WTC11 (cell line): ENCODE measurements at regions not wholly inside any gene's neighbourhood (a gene's known extent, or its start where the extent isn't known, plus 50 kb on each side); places are given as distances from the start of the nearest gene placed in this dataset.

ENCODE experiments used
- ATAC-seq: fragments of 200-7000 bp; cut with Tn5 transposase; 2 replicates; pipeline ENCODE4 v1.10.0; 2021; ENCODE audit warnings: mild to moderate bottlenecking, moderate library complexity
- CTCF ChIA-PET: fragments of 300-600 bp; sonication (Branson Sonifier 250); formaldehyde crosslinking; loops from one replicate; lab custom pipeline; 2021; ENCODE audit warnings: antibody characterized with exemption; lab: Charles Lee
- POLR2A ChIA-PET: fragments of 350-600 bp; sonication (Branson Sonifier 250); formaldehyde crosslinking; loops from one replicate; lab custom pipeline; 2021; ENCODE audit warnings: antibody characterized with exemption; lab: Charles Lee
- DNase-seq: peaks from one replicate; pipeline ENCODE4 v3.0.0; 2021; ENCODE audit warnings: low spot score
- H3K27ac Mint-ChIP-seq: 2 replicates; pipeline ENCODE4 v1.8.0; 2021; ENCODE audit warnings: mixed read lengths
- H3K27me3 Mint-ChIP-seq: 2 replicates; pipeline ENCODE4 v1.8.0; 2021; ENCODE audit warnings: low read depth, mild to moderate bottlenecking, moderate library complexity, mixed read lengths
- H3K36me3 Mint-ChIP-seq: 2 replicates; pipeline ENCODE4 v1.8.0; 2021; ENCODE audit warnings: mixed read lengths
- H3K4me1 Mint-ChIP-seq: 2 replicates; pipeline ENCODE4 v1.8.0; 2022; ENCODE audit warnings: mixed read lengths
- H3K4me3 Mint-ChIP-seq: 2 replicates; pipeline ENCODE4 v1.8.0; 2021; ENCODE audit warnings: mild to moderate bottlenecking, moderate library complexity, mixed read lengths
- H3K9me3 Mint-ChIP-seq: 2 replicates; pipeline ENCODE4 v1.8.0; 2021; ENCODE audit warnings: mixed read lengths
- CREB1 ChIP-seq: sonication (generic); formaldehyde crosslinking; IDR thresholded peaks from 2 replicates; pipeline ENCODE4 v1.8.0; 2023; ENCODE audit warnings: mild to moderate bottlenecking, missing genetic modification reagents
- GTF2I ChIP-seq: fragments of 250-450 bp; sonication (Bioruptor Pico); conservative IDR thresholded peaks from 2 replicates; pipeline ENCODE4 v1.4.0; 2021; ENCODE audit warnings: mild to moderate bottlenecking
- KAT7 ChIP-seq: sonication (generic); formaldehyde crosslinking; IDR thresholded peaks from 2 replicates; pipeline ENCODE4 v1.8.1; 2023; ENCODE audit warnings: missing genetic modification reagents, mild to moderate bottlenecking, borderline replicate concordance
- MYBL2 ChIP-seq: sonication (generic); formaldehyde crosslinking; IDR thresholded peaks from 2 replicates; pipeline ENCODE4 v1.8.1; 2023; ENCODE audit warnings: mild to moderate bottlenecking, moderate library complexity, missing genetic modification reagents
- NFE2L1 ChIP-seq: sonication (generic); formaldehyde crosslinking; IDR thresholded peaks from 2 replicates; pipeline ENCODE4 v1.8.1; 2023; ENCODE audit warnings: missing genetic modification reagents
- PREB ChIP-seq: sonication (generic); formaldehyde crosslinking; IDR thresholded peaks from 2 replicates; pipeline ENCODE4 v1.8.1; 2022; ENCODE audit warnings: mild to moderate bottlenecking, missing genetic modification reagents, moderate library complexity, borderline replicate concordance
- RORB ChIP-seq: fragments of 250-450 bp; sonication (Bioruptor Pico); IDR thresholded peaks from 2 replicates; pipeline ENCODE4 v1.9.0; 2021; ENCODE audit warnings: mild to moderate bottlenecking
- ZNF138 ChIP-seq: sonication (generic); formaldehyde crosslinking; conservative IDR thresholded peaks from 2 replicates; pipeline ENCODE4 v1.8.1; 2022; ENCODE audit warnings: mild to moderate bottlenecking, moderate library complexity, missing genetic modification reagents
- ZNF317 ChIP-seq: sonication (generic); formaldehyde crosslinking; IDR thresholded peaks from 2 replicates; pipeline ENCODE4 v1.8.1; 2023; ENCODE audit warnings: low read depth, mild to moderate bottlenecking, moderate library complexity, missing genetic modification reagents, borderline replicate concordance
- TF ChIP-seq, protein P1 (sequence below): sonication (generic); formaldehyde crosslinking; IDR thresholded peaks from 2 replicates; pipeline ENCODE4 v1.8.1; 2023; ENCODE audit warnings: mild to moderate bottlenecking, missing genetic modification reagents, moderate library complexity
- TF ChIP-seq, protein P2 (sequence below): sonication (generic); formaldehyde crosslinking; IDR thresholded peaks from 2 replicates; pipeline ENCODE4 v1.8.1; 2023; ENCODE audit warnings: mild to moderate bottlenecking, moderate library complexity, missing genetic modification reagents
- TF ChIP-seq, protein P3 (sequence below): fragments of 250-450 bp; sonication (Bioruptor Pico); IDR thresholded peaks from 2 replicates; pipeline ENCODE4 v1.9.0; 2021; ENCODE audit warnings: mild to moderate bottlenecking, borderline replicate concordance
- TF ChIP-seq, protein P4 (sequence below): sonication (generic); formaldehyde crosslinking; IDR thresholded peaks from 2 replicates; pipeline ENCODE4 v1.8.0; 2022; ENCODE audit warnings: mild to moderate bottlenecking, missing genetic modification reagents
- TF ChIP-seq, protein P5 (sequence below): sonication (generic); formaldehyde crosslinking; IDR thresholded peaks from 2 replicates; pipeline ENCODE4 v1.8.1; 2023; ENCODE audit warnings: mild to moderate bottlenecking, missing genetic modification reagents
- TF ChIP-seq, protein P6 (sequence below): fragments of 200-600 bp; IDR thresholded peaks from 2 replicates; pipeline ENCODE4 v1.8.0; 2022; ENCODE audit warnings: antibody characterized with exemption
- TF ChIP-seq, protein P7 (sequence below): sonication (generic); formaldehyde crosslinking; IDR thresholded peaks from 2 replicates; pipeline ENCODE4 v1.8.0; 2023; ENCODE audit warnings: missing genetic modification reagents, mild to moderate bottlenecking, borderline replicate concordance
- TF ChIP-seq, protein P8 (sequence below): fragments of 250-450 bp; sonication (Bioruptor Pico); IDR thresholded peaks from 2 replicates; pipeline ENCODE4 v2.1.2; 2022; ENCODE audit warnings: mild to moderate bottlenecking, moderate library complexity

DNA sequence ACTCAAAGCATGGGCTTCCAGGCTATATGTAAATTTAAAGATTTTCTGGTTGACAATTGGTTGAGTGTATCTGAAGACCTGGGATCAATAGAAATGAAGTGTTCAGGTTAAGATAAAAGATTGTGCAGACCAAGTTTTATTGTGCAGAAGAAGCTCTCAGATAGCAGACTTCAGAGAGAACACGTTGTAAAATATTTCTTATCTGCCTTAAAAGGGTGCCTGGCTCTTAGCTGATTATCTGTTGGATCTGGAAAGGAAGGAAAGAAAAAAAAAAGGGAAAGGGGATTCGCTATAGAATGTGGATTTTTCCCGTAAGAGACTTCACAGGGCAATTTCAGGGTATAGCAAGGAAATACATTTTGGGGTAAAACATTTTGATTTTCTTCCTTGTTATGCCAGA lies 523.2 kb downstream of the EDEM1 start:
- Mint-ChIP-seq H3K4me3 (no peak overlapping the region), H3K27me3 (peaks cover 7% of the 10 kb centered on the region; the same call in 1 of the 2 replicates), H3K27ac (no peak overlapping the region), H3K36me3 (peaks cover 73% of the 10 kb centered on the region), H3K4me1 (peaks cover 33% of the 10 kb centered on the region), H3K9me3 (peaks cover 90% of the 10 kb centered on the region)
- CTCF ChIA-PET, result no interaction called here
- DNase-seq (no peak), ATAC-seq (no peak)
- POLR2A ChIA-PET, result no interaction called here
- TF ChIP-seq, protein P1, sequence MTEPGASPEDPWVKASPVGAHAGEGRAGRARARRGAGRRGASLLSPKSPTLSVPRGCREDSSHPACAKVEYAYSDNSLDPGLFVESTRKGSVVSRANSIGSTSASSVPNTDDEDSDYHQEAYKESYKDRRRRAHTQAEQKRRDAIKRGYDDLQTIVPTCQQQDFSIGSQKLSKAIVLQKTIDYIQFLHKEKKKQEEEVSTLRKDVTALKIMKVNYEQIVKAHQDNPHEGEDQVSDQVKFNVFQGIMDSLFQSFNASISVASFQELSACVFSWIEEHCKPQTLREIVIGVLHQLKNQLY (CRISPR knock-in tag), result no peak
- TF ChIP-seq PREB (CRISPR knock-in tag) (no peak), CREB1 (CRISPR knock-in tag) (no peak), NFE2L1 (CRISPR knock-in tag) (no peak), KAT7 (CRISPR knock-in tag) (no peak), MYBL2 (no peak), ZNF138 (CRISPR knock-in tag) (no peak), GTF2I (no peak), ZNF317 (CRISPR knock-in tag) (no peak), RORB (CRISPR knock-in tag) (no peak)
- TF ChIP-seq, protein P2, sequence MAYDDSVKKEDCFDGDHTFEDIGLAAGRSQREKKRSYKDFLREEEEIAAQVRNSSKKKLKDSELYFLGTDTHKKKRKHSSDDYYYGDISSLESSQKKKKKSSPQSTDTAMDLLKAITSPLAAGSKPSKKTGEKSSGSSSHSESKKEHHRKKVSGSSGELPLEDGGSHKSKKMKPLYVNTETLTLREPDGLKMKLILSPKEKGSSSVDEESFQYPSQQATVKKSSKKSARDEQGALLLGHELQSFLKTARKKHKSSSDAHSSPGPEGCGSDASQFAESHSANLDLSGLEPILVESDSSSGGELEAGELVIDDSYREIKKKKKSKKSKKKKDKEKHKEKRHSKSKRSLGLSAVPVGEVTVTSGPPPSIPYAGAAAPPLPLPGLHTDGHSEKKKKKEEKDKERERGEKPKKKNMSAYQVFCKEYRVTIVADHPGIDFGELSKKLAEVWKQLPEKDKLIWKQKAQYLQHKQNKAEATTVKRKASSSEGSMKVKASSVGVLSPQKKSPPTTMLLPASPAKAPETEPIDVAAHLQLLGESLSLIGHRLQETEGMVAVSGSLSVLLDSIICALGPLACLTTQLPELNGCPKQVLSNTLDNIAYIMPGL, result no peak
- TF ChIP-seq, protein P3, sequence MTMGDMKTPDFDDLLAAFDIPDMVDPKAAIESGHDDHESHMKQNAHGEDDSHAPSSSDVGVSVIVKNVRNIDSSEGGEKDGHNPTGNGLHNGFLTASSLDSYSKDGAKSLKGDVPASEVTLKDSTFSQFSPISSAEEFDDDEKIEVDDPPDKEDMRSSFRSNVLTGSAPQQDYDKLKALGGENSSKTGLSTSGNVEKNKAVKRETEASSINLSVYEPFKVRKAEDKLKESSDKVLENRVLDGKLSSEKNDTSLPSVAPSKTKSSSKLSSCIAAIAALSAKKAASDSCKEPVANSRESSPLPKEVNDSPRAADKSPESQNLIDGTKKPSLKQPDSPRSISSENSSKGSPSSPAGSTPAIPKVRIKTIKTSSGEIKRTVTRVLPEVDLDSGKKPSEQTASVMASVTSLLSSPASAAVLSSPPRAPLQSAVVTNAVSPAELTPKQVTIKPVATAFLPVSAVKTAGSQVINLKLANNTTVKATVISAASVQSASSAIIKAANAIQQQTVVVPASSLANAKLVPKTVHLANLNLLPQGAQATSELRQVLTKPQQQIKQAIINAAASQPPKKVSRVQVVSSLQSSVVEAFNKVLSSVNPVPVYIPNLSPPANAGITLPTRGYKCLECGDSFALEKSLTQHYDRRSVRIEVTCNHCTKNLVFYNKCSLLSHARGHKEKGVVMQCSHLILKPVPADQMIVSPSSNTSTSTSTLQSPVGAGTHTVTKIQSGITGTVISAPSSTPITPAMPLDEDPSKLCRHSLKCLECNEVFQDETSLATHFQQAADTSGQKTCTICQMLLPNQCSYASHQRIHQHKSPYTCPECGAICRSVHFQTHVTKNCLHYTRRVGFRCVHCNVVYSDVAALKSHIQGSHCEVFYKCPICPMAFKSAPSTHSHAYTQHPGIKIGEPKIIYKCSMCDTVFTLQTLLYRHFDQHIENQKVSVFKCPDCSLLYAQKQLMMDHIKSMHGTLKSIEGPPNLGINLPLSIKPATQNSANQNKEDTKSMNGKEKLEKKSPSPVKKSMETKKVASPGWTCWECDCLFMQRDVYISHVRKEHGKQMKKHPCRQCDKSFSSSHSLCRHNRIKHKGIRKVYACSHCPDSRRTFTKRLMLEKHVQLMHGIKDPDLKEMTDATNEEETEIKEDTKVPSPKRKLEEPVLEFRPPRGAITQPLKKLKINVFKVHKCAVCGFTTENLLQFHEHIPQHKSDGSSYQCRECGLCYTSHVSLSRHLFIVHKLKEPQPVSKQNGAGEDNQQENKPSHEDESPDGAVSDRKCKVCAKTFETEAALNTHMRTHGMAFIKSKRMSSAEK (CRISPR knock-in tag), result no peak
- TF ChIP-seq, protein P4, sequence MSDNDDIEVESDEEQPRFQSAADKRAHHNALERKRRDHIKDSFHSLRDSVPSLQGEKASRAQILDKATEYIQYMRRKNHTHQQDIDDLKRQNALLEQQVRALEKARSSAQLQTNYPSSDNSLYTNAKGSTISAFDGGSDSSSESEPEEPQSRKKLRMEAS (CRISPR knock-in tag), result no peak
- TF ChIP-seq, protein P5, sequence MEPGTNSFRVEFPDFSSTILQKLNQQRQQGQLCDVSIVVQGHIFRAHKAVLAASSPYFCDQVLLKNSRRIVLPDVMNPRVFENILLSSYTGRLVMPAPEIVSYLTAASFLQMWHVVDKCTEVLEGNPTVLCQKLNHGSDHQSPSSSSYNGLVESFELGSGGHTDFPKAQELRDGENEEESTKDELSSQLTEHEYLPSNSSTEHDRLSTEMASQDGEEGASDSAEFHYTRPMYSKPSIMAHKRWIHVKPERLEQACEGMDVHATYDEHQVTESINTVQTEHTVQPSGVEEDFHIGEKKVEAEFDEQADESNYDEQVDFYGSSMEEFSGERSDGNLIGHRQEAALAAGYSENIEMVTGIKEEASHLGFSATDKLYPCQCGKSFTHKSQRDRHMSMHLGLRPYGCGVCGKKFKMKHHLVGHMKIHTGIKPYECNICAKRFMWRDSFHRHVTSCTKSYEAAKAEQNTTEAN, result no peak
- TF ChIP-seq, protein P6, sequence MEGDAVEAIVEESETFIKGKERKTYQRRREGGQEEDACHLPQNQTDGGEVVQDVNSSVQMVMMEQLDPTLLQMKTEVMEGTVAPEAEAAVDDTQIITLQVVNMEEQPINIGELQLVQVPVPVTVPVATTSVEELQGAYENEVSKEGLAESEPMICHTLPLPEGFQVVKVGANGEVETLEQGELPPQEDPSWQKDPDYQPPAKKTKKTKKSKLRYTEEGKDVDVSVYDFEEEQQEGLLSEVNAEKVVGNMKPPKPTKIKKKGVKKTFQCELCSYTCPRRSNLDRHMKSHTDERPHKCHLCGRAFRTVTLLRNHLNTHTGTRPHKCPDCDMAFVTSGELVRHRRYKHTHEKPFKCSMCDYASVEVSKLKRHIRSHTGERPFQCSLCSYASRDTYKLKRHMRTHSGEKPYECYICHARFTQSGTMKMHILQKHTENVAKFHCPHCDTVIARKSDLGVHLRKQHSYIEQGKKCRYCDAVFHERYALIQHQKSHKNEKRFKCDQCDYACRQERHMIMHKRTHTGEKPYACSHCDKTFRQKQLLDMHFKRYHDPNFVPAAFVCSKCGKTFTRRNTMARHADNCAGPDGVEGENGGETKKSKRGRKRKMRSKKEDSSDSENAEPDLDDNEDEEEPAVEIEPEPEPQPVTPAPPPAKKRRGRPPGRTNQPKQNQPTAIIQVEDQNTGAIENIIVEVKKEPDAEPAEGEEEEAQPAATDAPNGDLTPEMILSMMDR, result no peak
- TF ChIP-seq, protein P7, sequence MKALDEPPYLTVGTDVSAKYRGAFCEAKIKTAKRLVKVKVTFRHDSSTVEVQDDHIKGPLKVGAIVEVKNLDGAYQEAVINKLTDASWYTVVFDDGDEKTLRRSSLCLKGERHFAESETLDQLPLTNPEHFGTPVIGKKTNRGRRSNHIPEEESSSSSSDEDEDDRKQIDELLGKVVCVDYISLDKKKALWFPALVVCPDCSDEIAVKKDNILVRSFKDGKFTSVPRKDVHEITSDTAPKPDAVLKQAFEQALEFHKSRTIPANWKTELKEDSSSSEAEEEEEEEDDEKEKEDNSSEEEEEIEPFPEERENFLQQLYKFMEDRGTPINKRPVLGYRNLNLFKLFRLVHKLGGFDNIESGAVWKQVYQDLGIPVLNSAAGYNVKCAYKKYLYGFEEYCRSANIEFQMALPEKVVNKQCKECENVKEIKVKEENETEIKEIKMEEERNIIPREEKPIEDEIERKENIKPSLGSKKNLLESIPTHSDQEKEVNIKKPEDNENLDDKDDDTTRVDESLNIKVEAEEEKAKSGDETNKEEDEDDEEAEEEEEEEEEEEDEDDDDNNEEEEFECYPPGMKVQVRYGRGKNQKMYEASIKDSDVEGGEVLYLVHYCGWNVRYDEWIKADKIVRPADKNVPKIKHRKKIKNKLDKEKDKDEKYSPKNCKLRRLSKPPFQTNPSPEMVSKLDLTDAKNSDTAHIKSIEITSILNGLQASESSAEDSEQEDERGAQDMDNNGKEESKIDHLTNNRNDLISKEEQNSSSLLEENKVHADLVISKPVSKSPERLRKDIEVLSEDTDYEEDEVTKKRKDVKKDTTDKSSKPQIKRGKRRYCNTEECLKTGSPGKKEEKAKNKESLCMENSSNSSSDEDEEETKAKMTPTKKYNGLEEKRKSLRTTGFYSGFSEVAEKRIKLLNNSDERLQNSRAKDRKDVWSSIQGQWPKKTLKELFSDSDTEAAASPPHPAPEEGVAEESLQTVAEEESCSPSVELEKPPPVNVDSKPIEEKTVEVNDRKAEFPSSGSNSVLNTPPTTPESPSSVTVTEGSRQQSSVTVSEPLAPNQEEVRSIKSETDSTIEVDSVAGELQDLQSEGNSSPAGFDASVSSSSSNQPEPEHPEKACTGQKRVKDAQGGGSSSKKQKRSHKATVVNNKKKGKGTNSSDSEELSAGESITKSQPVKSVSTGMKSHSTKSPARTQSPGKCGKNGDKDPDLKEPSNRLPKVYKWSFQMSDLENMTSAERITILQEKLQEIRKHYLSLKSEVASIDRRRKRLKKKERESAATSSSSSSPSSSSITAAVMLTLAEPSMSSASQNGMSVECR (CRISPR knock-in tag), result no peak
- TF ChIP-seq, protein P8, sequence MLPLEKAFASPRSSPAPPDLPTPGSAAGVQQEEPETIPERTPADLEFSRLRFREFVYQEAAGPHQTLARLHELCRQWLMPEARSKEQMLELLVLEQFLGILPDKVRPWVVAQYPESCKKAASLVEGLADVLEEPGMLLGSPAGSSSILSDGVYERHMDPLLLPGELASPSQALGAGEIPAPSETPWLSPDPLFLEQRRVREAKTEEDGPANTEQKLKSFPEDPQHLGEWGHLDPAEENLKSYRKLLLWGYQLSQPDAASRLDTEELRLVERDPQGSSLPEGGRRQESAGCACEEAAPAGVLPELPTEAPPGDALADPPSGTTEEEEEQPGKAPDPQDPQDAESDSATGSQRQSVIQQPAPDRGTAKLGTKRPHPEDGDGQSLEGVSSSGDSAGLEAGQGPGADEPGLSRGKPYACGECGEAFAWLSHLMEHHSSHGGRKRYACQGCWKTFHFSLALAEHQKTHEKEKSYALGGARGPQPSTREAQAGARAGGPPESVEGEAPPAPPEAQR, result no peak
